PC-3 (cell line): ENCODE measurements at regions not wholly inside any gene's neighbourhood (a gene's known extent, or its start where the extent isn't known, plus 50 kb on each side); places are given as distances from the start of the nearest gene placed in this dataset.

Source experiments
- EZH2 ChIP-seq: fragments of 300-600 bp; sonication (generic); IDR thresholded peaks from one replicate; pipeline ENCODE4 v1.6.1; 2017; ENCODE audit warnings: antibody characterized with exemption, mild to moderate bottlenecking, low read length; ENCODE audit not compliant: unreplicated experiment
- EZH2phosphoT487 ChIP-seq: fragments of 300-600 bp; sonication (generic); IDR thresholded peaks from 2 replicates; pipeline ENCODE4 v1.6.1; 2018; ENCODE audit warnings: mild to moderate bottlenecking, antibody characterized with exemption, low read length, borderline replicate concordance
- TF ChIP-seq, protein P1 (sequence below): fragments of 300-600 bp; sonication (generic); conservative IDR thresholded peaks from 2 replicates; pipeline ENCODE4 v1.5.1; 2017; ENCODE audit warnings: antibody characterized with exemption, low read depth, mild to moderate bottlenecking, low read length

DNA sequence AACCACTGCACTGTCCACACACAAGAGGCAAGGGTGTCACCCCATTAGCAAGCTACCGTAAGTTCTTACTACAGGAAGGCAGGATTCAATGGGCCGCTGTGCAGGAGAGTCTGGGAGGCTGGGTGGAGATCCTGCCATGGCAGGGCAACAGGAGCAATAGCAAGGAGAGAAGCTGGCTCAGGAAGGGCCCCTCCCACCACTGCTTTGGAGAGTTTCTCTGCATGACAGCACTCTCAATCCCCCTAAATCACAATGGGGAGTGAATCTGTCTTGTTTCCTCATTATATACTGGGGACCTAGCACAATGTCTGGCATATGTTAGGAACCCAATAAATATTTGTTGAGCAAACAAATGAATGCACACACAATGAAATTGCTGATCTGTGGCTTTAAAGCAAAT is 83.2 kb upstream of the SFMBT2 start:
- TF ChIP-seq, protein P1, sequence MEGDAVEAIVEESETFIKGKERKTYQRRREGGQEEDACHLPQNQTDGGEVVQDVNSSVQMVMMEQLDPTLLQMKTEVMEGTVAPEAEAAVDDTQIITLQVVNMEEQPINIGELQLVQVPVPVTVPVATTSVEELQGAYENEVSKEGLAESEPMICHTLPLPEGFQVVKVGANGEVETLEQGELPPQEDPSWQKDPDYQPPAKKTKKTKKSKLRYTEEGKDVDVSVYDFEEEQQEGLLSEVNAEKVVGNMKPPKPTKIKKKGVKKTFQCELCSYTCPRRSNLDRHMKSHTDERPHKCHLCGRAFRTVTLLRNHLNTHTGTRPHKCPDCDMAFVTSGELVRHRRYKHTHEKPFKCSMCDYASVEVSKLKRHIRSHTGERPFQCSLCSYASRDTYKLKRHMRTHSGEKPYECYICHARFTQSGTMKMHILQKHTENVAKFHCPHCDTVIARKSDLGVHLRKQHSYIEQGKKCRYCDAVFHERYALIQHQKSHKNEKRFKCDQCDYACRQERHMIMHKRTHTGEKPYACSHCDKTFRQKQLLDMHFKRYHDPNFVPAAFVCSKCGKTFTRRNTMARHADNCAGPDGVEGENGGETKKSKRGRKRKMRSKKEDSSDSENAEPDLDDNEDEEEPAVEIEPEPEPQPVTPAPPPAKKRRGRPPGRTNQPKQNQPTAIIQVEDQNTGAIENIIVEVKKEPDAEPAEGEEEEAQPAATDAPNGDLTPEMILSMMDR, result no peak
- TF ChIP-seq EZH2, result no peak
- no peak for TF ChIP-seq EZH2phosphoT487
